HFFc6 (cell line): ENCODE measurements at regions not wholly inside any gene's neighbourhood (a gene's known extent, or its start where the extent isn't known, plus 50 kb on each side); places are given as distances from the start of the nearest gene placed in this dataset.

Experiments used
- DNase-seq: peaks from one replicate; pipeline ENCODE4 v3.0.0-alpha.2; 2018
- H3K27ac Mint-ChIP-seq: 2 replicates; pipeline ENCODE4 v1.8.0; 2020; ENCODE audit warnings: mild to moderate bottlenecking, mixed read lengths
- H3K27me3 Mint-ChIP-seq: 2 replicates; pipeline ENCODE4 v1.8.0; 2021; ENCODE audit warnings: mild to moderate bottlenecking, moderate library complexity, mixed read lengths; ENCODE audit not compliant: insufficient read depth
- H3K36me3 Mint-ChIP-seq: 2 replicates; pipeline ENCODE4 v1.8.0; 2021; ENCODE audit warnings: low read depth, mixed read lengths
- H3K4me1 Mint-ChIP-seq: 2 replicates; pipeline ENCODE4 v1.8.0; 2020; ENCODE audit warnings: low read depth, mixed read lengths
- H3K4me3 Mint-ChIP-seq: 2 replicates; pipeline ENCODE4 v1.8.0; 2020; ENCODE audit warnings: mild to moderate bottlenecking, moderate library complexity, mixed read lengths
- H3K9me3 Mint-ChIP-seq: 2 replicates; pipeline ENCODE4 v1.8.0; 2020; ENCODE audit warnings: mild to moderate bottlenecking, mixed read lengths
- CTCF ChIP-seq: fragments of 200-600 bp; sonication (generic); IDR thresholded peaks from 2 replicates; pipeline ENCODE4 v1.5.0; 2021; ENCODE audit warnings: antibody characterized with exemption, mild to moderate bottlenecking

DNA sequence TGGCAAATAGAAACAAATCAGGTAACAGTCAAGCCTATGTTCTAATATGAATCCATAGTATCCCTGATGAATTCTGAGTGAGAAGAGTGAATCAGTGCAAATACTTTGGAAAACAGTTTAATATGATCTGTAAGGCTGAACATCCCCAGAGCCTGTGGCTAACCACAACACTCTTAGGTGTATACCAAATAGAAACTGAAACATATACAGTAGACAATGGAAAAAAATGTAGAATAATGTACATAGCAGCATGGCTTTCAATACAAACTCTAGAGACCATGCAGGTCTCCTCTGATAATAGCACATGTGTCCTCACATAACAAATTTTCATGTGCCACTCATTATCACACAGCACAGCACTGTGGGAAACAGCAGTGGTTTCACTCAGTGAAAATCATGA is 513.6 kb downstream of the CDY2B start:
- Mint-ChIP-seq H3K27me3 (no peaks in the 10 kb centered on the region; the same call in 1 of the 2 replicates), H3K27ac (no peak overlapping the region), H3K4me3 (no peak overlapping the region), H3K9me3 (peaks cover 6% of the 10 kb centered on the region; the same call in 1 of the 2 replicates), H3K36me3 (no peaks in the 10 kb centered on the region), H3K4me1 (no peaks in the 10 kb centered on the region)
- DNase-seq: no peak
- no peak for TF ChIP-seq CTCF

DNA sequence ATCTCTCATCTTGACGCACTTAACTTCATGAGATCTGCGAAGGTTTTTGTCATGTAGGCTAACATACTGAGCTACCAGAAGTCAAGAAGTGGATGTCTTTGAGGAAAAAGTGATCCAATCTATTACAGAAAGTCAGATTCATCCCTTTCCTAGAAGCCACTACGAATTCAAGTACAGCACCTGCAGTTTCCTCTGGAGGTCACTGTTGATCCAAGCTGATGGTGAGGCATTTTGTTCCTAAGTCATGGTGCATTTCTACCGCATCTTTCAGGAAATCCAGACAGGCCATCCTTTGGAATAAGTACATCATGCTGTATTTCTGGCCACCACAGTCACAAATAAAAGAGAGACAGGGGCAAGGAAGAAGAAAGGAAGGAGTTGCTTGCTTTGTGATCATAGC is 541.0 kb downstream of the CDY2B start:
- no peak for DNase-seq
- Mint-ChIP-seq H3K36me3 (no peaks in the 10 kb centered on the region; the same call in 1 of the 2 replicates), H3K4me3 (no peak overlapping the region), H3K27me3 (no peaks in the 10 kb centered on the region; the same call in 1 of the 2 replicates), H3K27ac (no peak overlapping the region), H3K4me1 (no peaks in the 10 kb centered on the region), H3K9me3 (peaks cover 26% of the 10 kb centered on the region)
- TF ChIP-seq CTCF: no peak

- Mint-ChIP-seq H3K4me3 (no peak overlapping the region), H3K36me3 (no peaks in the 10 kb centered on the region), H3K27me3 (no peaks in the 10 kb centered on the region), H3K27ac (no peak overlapping the region), H3K4me1 (no peaks in the 10 kb centered on the region), H3K9me3 (peaks cover 5% of the 10 kb centered on the region; the same call in 1 of the 2 replicates)
- no peak for TF ChIP-seq CTCF
- DNase-seq: no peak
Measured at GRCh38 chrY:17330733-17331132, 549.3 kb downstream of the CDY2B start.

DNA sequence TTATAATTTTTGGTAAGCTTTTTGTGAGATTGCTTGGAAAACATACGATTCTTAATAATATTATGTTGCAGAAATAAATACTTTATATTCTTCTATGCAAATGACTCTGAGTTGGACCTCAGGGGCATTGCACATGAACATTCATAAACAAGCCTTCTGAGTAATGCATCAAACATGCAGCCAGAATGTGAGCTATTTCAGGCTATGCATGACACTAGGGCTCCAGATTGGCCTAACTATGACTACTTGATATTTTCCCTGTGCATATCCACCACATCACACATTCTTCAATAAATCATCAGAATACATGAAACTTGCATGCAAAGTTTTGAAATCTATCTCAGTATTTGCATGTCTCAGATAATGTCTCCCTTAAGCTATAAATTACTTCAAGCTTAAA is 560.1 kb downstream of the CDY2B start:
- DNase-seq: no peak
- Mint-ChIP-seq H3K27ac (no peak overlapping the region), H3K4me1 (no peaks in the 10 kb centered on the region), H3K9me3 (peaks cover 2% of the 10 kb centered on the region), H3K27me3 (no peaks in the 10 kb centered on the region), H3K4me3 (no peak overlapping the region), H3K36me3 (no peaks in the 10 kb centered on the region)
- TF ChIP-seq CTCF: no peak

GRCh38 chrY:17318631-17319030 is 561.4 kb downstream of the CDY2B start:
- H3K4me3 Mint-ChIP-seq: no peak overlapping the region
- H3K27me3 Mint-ChIP-seq: no peaks in the 10 kb centered on the region
- DNase-seq: no peak

More at GRCh38 chrY:17318631-17319030, 561.4 kb downstream of the CDY2B start:
- Mint-ChIP-seq H3K4me1 (no peaks in the 10 kb centered on the region), H3K27ac (no peak overlapping the region), H3K9me3 (peaks cover 10% of the 10 kb centered on the region), H3K36me3 (no peaks in the 10 kb centered on the region)
- TF ChIP-seq CTCF: no peak
